GM03348 (cell line): ENCODE measurements at regions not wholly inside any gene's neighbourhood (a gene's known extent, or its start where the extent isn't known, plus 50 kb on each side); places are given as distances from the start of the nearest gene placed in this dataset.
"Not testable (repeated sequence)": the region's sequence is repeated elsewhere in the genome, so short reads cannot be mapped to it uniquely, and the experiment has no call there.

Source experiments
- DNase-seq: peaks from one replicate; pipeline ENCODE4 v3.0.0; 2012; ENCODE audit warnings: low spot score

DNA sequence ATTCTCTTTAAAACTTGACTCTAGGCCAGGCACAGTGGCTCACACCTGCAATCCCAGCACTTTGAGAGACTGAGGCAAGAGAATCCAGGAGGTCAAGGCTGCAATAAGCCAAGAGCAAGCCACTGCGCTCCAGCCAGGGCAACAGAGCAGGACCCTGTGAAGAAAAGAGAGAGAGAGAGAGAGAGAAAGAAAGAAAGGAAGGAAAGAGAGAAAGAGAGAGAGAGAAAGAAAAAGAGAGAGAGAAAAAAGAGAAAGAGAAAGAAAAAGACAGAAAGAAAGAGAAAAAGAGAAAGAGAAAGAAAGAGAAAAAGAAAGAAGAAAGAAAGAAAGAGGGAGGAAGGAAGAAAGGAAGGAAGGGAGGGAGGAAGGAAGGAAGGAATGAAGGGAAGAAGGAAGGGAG is 76.7 kb downstream of the RIN2 start:
- DNase-seq = no peak

DNA sequence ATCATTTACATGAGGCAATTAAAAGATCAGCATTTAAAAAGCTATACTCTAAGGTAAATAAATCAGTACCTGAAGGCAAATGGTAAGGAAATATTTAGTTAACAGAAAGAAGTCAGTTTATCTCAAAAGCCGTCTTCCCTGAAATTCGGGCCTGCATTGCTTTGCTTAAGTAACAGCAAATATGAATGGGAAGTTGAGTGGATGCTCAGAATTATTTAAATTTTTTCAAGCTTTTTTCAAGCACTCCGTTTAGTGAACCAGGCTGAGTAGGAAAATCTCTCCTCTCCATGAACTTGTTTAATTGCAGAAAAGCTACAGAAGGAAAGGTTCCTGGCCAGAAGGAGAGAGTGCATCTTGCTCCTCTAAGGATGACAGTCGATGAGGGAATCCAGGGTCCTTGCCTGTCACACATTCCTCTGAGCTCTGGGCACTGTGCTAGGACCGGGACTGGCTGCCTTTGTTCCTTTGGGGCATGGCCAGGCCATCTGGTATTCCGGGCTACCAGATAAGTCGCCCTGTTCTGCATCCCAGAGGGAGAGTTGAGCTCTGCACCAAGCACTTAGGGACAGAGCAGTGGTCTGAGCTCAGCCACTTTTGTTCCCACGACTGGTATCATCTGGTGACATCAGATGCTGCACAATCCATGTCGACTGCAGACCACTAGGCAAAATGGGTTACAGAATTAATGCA is 77.6 kb downstream of the RIN2 start:
- DNase-seq = no peak

DNA sequence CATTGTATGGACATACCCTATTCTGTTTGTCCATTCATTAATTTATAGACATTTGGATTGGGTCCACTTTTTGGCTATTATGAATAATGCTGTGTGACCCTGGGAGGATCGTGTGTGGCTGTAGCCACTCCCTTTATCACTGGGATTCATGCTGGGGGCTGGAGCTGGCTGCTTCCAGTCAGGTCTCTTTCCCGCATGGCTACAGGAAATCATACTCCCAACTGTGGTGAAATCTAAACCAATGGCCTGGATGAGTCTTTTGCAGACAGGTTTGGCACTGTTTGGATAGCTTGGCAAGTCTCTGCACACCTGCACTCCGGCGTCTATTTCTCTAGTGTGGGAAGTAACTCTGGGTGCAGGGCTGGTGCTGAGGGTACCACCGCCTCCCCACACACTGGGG is 80.4 kb downstream of the RIN2 start:
- DNase-seq = no peak

DNA sequence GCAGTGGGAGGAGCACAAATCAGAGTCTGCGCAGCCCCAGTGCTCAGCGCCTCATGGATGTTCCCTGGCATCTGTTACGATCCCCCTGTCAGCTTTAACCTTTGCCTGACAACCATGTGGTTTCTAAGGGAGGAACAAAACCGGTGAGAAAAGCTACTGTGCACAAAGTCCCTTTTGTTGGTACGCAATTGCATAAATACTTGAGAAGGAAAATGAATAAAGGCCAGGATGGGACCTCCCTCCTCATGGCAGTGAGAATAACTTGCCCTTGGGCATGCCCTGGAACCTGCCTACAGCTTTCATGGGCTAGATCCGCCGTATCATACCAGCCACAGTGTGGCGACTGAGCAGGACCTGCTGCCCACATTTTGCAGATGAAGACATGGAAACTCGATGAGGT is 81.0 kb downstream of the RIN2 start:
- DNase-seq = no peak

DNA sequence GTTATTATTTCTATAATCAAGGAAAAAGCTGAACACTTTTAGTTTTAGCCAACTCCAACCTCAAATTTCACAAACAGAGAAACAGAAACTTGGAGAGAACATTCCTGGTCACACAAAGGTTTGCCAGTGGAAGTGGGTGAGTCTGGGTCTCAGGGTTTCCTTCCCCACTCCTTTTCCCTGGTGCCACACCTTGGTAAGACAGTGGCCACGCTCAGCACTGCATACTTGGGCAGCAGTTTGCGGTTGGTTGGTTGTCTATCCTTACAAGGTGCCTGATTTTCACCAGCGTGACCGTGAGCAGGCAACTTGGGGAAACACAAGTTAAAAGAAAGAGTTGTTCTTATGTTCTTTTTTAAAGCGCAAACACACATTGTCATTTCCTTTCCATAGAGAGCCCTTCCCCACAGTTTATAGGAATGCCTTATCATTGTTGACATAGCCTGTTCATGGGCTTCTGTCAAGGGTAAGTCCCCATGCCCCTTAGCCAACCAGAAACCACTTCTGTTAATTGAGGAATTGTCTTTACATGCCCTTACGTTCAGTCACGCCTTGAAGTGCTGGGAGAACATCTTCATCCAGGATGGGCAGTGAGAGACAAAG is 82.2 kb downstream of the RIN2 start:
- DNase-seq = no peak

DNA sequence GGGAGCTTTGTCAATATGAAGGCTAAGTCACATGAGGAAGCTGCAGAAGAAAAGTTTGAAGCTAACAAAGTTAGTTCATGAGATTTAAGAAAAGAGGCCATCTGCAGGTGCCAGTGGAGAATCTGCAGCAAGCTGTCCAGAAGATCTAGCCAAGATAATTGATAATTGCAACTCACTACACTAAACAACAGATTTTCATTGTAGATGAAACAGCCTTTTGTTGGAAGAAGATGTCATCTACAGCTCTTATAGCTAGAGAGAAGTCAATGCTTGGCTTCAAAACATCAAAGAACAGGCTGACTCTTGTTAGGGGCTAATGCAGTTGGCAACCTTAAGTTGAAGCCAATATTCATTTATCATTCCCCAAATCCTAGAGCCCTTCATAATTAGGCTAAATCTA is 83.7 kb downstream of the RIN2 start:
- no peak for DNase-seq

DNA sequence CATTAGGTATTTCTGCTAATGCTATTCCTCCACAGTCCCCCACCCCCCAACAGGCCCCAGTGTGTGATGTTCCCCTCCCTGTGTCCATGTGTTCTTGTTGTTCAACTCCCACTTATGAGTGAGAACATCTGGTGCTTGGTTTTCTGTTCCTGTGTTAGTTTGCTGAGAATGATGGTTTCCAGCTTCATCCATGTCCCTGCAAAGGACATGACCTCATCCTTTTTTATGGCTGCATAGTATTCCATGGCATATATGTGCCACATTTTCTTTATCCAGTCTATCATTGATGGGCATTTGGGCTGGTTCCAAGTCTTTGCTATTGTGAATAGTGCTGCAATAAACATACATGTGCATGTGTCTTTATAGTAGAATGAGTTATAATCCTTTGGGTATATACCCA is 86.8 kb downstream of the RIN2 start:
- DNase-seq = not testable (repeated sequence)

DNA sequence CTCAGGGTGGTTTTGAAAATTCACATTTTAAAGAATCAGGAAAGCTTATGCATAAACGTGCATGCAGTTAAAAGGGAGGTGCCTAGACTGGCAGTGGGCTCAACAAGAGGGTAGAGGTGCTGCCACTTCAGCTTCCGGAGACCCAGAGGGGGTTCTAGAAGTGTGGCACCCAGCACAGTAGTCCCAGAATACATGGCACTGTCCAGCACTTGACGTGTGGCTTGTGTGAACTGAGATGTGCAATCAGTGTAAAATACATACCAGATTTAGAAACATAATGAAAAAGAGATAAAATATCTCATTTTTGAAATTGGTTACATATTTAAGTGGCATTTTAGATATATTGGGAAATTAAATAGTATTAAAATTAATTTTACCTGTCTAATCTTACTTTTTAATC is 89.3 kb downstream of the RIN2 start:
- no peak for DNase-seq

DNA sequence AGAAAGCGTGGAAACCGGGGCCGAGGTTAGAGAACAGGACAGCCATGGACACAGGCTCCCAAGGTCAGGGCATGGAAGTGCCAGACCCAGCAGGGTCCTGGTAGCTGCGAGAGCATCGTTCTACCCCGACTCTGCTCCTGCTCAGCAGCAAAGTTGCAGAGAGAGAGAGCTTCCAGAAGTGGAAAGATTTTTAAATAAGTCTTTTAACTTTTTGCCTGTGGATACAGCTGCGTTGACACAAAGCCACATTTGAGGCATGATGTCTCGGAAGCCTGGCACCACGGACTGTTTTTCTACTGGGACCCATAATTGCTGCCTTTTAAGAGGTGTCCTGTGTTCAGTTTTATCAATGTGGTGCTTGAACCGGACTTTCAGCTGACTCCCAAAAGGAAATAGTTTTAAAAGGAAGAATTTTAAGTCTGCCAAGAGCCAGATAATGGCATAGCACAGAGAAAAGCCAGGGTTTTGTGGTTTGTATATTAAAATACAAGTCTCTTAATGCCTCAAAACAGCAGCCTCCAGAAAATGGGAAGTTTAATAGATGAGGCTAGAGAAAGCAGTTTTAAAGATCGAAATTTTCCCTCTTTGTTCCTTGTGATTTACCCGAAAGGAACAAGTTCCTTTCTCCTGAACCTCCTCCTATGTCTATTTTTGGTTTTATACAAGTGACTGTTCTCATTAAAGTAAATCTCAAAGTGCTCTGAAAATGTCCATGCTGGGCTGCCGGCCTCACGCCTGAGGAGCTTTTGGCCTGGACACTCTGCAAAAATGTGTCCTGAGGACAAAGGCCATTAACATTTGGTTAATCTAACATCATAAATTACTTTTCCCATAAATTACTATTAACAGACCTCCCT is 91.5 kb downstream of the RIN2 start:
- peak; percentile 36 for DNase-seq

DNA sequence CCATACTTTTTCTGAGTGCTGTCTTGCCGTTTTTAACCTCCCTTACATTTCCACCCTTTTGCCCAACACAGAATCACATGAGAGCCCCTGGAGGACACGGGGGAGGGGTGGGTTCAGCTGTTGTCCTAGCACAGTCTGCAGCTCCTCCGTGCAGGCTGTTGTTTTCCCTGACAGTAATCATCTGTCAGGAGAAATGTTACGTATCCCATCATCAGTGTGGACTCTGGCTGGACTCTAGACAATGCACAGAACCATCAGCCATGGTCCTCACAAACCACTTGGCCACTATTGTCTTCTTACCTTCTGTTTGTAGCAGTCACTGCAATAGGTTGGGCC is 92.1 kb downstream of the RIN2 start:
- no peak for DNase-seq

DNA sequence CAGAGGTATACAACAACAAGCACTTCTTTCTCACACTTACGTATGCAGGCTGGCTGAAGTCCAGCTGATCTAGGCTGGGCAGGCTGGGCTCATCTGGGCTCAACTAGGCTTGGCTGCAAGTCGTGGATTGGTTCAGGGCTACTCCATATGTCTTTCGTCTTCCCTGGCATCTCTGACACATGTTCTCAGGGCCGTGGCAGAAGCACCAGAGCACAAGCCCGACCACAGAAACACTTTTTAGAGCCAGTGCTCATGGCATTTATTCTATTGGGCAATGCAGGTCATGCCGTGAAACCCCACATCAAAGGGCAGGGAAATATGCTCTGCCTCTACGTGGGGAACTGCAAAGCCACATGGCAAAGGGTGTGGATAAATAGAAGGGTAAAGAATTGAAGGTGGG is 93.8 kb downstream of the RIN2 start:
- no peak for DNase-seq

DNA sequence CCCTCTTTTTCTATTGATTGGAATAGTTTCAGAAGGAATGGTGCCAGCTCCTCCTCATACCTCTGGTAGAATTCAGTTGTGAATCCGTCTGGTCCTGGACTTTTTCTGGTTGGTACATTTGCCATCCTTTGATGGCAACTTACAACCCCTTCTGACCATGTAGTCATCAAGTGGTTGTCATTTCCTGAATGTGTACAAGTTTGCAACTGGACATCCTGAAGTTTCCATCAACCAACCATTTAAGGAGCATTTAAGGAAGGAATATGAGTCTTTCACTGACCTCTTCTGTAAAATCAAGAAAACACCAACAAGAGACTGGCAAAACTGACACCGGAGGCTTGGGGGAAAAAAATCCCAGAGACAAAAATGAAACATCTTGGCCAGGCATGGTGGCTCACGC is 97.4 kb downstream of the RIN2 start:
- DNase-seq = no peak

DNA sequence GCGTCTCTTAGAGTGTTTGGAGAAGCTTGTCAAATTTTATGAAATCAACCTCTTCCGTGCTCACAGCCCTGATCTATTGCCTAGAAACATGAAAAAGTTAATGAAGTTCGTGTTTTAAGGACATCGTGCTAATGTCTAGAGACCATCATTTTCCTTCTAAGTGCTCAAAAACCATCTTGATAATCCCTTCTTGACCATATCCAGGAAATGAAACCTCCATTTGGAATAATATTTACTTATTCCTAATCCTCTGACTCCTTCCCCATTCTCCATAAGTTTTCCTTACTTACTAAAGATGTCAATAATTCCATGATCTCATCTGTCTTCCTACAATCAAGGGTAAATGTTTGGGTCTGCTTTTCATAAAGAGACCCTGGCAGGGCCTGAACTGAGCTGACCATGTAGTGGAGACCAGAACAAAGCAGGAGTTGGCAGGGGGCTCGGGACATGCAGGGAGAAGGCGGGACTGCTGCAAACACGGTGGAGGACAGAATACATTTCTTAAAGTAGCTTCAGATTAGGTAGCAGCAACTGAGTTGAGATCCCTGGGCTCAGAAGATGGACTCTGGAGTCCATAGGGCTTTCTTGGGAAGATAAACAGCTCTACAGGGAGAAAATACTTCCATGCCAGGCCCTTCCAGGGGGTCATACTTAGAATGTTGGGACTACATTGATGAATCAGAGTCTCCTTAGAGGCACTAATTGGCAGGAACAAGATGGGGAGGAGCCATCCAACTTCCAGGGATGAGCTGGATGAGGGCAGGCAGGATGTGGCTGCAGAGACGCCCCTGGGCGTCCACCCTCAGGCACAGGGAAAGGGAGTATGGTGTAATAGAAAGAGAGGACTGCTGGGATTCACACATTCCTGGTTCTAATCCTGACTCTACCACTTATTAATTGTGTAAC is 100.7 kb downstream of the RIN2 start:
- peak; percentile 44 for DNase-seq

DNA sequence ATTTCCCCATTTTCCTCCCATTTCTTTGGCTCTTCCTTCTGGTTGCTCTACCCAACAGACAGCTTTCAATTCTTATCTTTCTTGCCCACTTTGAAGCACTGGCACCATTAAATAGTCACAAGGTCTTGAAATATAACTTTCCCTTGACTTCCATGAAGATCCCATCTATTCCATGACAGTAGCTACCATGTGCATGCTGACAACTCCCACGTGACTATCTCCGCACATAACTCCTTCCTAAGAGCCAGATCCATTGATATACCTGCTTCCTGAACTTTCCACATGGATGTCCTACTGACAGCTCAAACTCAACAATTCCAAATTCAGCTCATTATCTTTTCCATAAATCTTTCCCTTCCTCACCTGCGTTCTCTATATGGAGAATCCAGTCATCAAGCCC is 101.4 kb downstream of the RIN2 start:
- no peak for DNase-seq

DNA sequence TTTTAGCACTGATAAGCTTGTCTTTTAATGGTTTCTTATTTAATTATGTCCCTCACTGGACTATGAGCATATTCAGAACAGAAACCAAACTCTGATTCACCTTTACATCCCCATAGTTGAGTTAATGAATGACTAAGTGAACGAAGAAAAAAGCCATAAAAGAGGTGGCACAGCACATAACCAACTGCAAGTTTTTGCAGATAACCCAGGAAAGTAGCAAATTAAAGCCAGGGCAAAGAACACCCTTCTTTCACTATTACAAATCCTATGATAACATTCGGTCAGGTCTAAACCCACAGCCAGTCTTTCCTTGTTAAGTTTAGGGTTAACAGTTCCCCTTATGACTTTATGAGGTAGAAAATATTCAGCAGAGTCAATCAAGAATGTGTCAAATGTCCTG is 102.7 kb downstream of the RIN2 start:
- DNase-seq = no peak

DNA sequence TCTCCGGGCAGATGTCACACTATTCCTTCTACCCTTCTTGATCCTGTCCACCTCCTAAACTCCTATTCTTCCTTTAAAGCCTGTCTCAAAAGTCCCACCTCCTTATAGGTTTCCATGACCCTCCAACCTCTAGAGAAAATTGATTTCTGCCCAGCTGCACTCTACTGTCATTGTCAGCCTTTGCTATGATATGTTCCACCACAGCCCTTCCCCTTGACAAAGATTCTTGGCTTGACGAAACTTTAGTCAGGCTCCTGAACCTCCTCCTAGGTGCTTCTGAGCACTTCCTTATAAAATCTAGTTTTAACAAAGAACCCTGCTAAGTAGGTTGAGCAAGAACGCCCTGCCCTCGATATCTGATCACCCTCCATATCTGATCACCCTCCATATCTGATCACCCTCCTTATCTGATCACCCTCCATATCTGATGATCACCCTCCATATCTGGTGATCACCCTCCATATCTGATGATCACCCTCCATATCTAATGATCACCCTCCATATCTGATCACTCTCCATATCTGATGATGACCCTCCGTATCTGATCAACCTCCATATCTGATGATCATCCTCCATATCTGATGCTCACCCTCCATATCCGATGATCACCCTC is 103.2 kb downstream of the RIN2 start:
- DNase-seq = no peak

DNA sequence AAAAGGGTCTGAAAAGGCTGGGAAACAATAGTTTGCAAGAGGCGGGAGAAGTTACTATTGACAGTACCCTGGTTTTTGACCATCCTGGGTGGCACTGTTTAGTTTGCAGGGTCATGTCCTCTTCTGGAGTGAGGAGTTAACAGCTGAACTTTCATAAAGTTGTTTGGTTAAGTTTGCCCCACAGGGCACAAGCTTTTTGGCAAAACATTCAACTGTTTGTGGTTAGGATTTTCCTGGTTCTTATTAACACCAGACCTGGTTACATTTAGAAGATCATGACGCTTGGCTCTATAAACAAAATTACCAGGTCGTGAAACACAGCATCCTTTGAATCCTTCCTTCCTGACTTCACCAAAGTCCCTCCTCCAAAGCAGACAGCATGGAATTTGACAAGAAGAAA is 106.1 kb downstream of the RIN2 start:
- DNase-seq = no peak

DNA sequence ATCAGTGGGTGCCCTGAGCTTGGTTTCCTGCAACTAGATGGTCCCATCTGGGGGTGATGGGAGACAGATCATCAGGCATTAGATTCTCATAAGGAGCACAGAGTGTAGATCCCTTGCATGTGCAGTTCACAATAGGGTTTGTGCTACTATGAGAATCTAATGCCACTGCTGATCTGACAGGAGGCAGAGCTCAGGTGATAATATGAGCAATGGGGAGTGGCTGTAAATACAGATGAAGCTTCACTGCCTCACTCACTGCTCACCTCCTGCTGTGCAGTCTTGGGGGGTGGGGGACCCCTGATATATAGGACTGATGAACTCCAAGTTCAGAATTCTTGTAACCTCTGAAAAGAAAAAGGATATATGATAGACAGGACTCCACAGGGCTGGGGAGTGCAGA is 108.0 kb downstream of the RIN2 start:
- no peak for DNase-seq

DNA sequence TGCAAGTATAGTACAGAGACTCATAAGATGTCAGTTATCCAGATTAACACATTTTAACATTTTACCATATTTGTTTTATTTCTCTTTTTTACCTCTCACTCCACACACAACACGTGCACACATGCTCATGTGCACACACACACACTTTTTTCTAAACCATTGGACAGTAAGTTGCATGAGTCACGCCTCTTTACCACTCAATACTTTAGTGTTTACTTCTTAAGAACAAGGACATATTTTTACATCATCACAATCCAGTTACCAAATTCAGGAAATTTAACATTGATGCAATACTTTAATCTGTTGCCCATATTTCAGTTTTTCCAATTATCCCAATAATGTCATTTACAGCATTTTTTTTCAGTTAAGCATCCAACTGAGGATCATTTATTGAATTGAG is 109.0 kb downstream of the RIN2 start:
- no peak for DNase-seq

DNA sequence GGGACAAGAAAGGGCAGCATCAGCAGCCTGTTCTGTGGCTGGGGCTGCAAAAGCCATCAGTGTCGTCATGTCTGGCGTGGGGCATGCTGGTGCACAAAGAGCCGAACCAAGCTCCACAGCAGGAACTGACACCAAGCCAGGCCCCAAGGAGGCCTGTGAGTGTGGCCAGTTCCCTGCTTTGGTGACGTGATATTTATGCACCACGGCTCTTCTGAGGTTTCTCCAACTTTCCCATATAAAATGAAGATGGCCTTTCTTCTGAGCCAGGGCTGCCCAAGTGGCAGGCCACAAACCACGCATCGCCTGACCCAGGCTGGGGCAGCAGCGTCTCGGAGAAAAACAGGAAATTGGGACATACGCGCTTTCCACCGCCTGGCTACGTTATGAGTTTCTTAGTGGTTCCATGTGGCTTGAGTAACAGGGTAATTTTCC is 109.9 kb downstream of the RIN2 start:
- no peak for DNase-seq

DNA sequence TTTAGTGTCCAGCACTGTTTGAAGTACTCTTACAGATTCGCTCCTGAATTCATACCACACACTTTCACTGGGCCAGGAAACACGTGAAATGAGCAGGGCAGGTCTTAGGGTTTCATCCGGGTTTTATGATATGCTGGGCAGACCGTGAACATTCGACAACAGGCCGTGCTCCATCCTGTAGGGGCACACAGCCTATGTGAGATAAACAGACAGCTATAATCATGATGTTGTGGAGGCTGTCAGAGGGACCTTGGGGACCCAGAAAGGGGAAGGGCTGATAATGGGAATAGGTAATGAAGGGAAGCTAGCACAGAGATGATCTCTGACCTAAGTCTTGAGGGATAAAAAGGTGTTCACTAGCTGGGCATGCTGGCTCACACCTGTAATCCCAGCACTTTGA is 110.4 kb downstream of the RIN2 start:
- no peak for DNase-seq

DNA sequence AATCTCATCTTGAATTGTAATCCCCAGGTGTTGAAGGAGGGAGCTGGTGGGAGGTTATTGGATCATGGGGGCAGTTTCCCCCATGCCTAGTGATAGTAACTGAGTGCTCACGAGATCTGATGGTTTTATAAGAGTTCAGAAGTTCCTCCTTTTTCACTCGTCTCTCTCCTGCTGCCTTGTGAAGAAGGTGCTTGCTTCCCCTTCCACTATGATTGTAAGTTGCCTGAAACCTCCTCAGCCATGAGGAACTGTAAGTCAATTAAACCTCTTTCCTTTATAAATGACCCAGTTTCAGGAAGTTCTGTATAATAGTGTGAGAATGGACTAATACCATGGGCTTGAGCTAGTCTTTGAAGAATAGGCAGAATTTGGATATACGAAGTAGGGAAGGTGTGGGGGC is 113.9 kb downstream of the RIN2 start:
- DNase-seq = no peak
